WI38 (cell line): ENCODE measurements at regions not wholly inside any gene's neighbourhood (a gene's known extent, or its start where the extent isn't known, plus 50 kb on each side); places are given as distances from the start of the nearest gene placed in this dataset.

Source experiments
- H3K4me3 ChIP-seq: 2 replicates; pipeline ENCODE4 v1.5.1; 2011; ENCODE audit warnings: low read depth, mild to moderate bottlenecking, control low read depth, low read length
- CTCF ChIP-seq: IDR thresholded peaks from 2 replicates; pipeline ENCODE4 v1.5.1; 2012; ENCODE audit warnings: low read depth, mild to moderate bottlenecking, control low read depth, low read length

GRCh38 chr19:30219702-30220101 is 152.5 kb upstream of the ZNF536 start:
- TF ChIP-seq CTCF, result no peak
- H3K4me3 ChIP-seq, result no peak overlapping the region

- TF ChIP-seq CTCF, result no peak
These were observed 151.0 kb upstream of the ZNF536 start for GRCh38 chr19:30221176-30221575.

GRCh38 chr19:30222428-30222873 is 149.7 kb upstream of the ZNF536 start:
- H3K4me3 ChIP-seq, result no peak overlapping the region
- peak; percentile 28; the same call in 1 of the 2 replicates for TF ChIP-seq CTCF

More at GRCh38 chr19:30221176-30221575, 151.0 kb upstream of the ZNF536 start:
- H3K4me3 ChIP-seq, result no peak overlapping the region

GRCh38 chr19:30222992-30223865 is 149.0 kb upstream of the ZNF536 start:
- no peak overlapping the region for H3K4me3 ChIP-seq
- no peak for TF ChIP-seq CTCF

GRCh38 chr19:30223866-30224688 is 148.1 kb upstream of the ZNF536 start:
- H3K4me3 ChIP-seq, result no peak overlapping the region
- no peak for TF ChIP-seq CTCF

GRCh38 chr19:30224689-30225606 is 147.2 kb upstream of the ZNF536 start:
- H3K4me3 ChIP-seq, result no peak overlapping the region
- no peak for TF ChIP-seq CTCF
